ENCODE measurements at regions not wholly inside any gene's neighbourhood (a gene's known extent, or its start where the extent isn't known, plus 50 kb on each side); places are given as distances from the start of the nearest gene placed in this dataset.

DNA sequence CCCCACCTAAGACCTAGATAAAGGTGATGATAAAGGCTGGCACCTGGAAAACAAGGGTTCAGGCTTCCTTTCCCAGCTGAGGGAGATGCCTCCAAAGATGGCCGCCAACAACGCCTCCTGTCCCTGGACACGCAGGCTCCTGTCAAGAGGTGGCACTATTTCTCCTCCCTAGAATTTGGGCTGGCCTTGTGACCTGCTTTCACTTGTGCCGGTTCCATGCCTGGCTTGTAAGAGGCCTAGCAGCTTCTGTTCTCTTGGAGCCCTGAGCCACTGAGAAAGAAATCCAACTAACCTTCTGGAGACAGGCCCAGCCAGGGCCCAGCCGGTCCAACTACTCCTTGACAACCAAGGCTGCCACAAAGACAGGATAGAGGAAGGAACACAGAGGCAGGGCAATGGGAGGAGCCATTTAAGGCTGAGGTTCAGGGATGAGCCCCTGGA lies 60.2 kb upstream of the RALY start (continued):
- TF ChIP-seq ZNF614 (CRISPR knock-in tag; IDR thresholded peaks at IDR 0.05; ENCODE audit: borderline replicate concordance) (peak; percentile 69), SALL1 (CRISPR knock-in tag; IDR thresholded peaks at IDR 0.05) (peak; percentile 68), HOXA3 (CRISPR knock-in tag; IDR thresholded peaks at IDR 0.05) (peak; percentile 89), SNAI1 (CRISPR knock-in tag; IDR thresholded peaks at IDR 0.05; ENCODE audit: borderline replicate concordance) (0 out of 2 replicates have a peak, but pooled peaks have one; percentile 10), THAP11 (CRISPR knock-in tag; IDR thresholded peaks at IDR 0.05) (peak; percentile 68), MAFF (IDR thresholded peaks at IDR 0.05; ENCODE audit: low read depth, low read length) (no peak), SMAD3 (CRISPR knock-in tag; IDR thresholded peaks at IDR 0.05) (0 out of 2 replicates have a peak, but pooled peaks have one; percentile 66)
- TF ChIP-seq, protein P1, sequence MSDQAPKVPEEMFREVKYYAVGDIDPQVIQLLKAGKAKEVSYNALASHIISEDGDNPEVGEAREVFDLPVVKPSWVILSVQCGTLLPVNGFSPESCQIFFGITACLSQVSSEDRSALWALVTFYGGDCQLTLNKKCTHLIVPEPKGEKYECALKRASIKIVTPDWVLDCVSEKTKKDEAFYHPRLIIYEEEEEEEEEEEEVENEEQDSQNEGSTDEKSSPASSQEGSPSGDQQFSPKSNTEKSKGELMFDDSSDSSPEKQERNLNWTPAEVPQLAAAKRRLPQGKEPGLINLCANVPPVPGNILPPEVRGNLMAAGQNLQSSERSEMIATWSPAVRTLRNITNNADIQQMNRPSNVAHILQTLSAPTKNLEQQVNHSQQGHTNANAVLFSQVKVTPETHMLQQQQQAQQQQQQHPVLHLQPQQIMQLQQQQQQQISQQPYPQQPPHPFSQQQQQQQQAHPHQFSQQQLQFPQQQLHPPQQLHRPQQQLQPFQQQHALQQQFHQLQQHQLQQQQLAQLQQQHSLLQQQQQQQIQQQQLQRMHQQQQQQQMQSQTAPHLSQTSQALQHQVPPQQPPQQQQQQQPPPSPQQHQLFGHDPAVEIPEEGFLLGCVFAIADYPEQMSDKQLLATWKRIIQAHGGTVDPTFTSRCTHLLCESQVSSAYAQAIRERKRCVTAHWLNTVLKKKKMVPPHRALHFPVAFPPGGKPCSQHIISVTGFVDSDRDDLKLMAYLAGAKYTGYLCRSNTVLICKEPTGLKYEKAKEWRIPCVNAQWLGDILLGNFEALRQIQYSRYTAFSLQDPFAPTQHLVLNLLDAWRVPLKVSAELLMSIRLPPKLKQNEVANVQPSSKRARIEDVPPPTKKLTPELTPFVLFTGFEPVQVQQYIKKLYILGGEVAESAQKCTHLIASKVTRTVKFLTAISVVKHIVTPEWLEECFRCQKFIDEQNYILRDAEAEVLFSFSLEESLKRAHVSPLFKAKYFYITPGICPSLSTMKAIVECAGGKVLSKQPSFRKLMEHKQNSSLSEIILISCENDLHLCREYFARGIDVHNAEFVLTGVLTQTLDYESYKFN (CRISPR knock-in tag; conservative IDR thresholded peaks at IDR 0.05), result 0 out of 2 replicates have a peak, but pooled peaks have one; percentile 16
- TF ChIP-seq, protein P2, sequence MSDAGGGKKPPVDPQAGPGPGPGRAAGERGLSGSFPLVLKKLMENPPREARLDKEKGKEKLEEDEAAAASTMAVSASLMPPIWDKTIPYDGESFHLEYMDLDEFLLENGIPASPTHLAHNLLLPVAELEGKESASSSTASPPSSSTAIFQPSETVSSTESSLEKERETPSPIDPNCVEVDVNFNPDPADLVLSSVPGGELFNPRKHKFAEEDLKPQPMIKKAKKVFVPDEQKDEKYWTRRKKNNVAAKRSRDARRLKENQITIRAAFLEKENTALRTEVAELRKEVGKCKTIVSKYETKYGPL (CRISPR knock-in tag; IDR thresholded peaks at IDR 0.05), result no peak
- TF ChIP-seq, protein P3, sequence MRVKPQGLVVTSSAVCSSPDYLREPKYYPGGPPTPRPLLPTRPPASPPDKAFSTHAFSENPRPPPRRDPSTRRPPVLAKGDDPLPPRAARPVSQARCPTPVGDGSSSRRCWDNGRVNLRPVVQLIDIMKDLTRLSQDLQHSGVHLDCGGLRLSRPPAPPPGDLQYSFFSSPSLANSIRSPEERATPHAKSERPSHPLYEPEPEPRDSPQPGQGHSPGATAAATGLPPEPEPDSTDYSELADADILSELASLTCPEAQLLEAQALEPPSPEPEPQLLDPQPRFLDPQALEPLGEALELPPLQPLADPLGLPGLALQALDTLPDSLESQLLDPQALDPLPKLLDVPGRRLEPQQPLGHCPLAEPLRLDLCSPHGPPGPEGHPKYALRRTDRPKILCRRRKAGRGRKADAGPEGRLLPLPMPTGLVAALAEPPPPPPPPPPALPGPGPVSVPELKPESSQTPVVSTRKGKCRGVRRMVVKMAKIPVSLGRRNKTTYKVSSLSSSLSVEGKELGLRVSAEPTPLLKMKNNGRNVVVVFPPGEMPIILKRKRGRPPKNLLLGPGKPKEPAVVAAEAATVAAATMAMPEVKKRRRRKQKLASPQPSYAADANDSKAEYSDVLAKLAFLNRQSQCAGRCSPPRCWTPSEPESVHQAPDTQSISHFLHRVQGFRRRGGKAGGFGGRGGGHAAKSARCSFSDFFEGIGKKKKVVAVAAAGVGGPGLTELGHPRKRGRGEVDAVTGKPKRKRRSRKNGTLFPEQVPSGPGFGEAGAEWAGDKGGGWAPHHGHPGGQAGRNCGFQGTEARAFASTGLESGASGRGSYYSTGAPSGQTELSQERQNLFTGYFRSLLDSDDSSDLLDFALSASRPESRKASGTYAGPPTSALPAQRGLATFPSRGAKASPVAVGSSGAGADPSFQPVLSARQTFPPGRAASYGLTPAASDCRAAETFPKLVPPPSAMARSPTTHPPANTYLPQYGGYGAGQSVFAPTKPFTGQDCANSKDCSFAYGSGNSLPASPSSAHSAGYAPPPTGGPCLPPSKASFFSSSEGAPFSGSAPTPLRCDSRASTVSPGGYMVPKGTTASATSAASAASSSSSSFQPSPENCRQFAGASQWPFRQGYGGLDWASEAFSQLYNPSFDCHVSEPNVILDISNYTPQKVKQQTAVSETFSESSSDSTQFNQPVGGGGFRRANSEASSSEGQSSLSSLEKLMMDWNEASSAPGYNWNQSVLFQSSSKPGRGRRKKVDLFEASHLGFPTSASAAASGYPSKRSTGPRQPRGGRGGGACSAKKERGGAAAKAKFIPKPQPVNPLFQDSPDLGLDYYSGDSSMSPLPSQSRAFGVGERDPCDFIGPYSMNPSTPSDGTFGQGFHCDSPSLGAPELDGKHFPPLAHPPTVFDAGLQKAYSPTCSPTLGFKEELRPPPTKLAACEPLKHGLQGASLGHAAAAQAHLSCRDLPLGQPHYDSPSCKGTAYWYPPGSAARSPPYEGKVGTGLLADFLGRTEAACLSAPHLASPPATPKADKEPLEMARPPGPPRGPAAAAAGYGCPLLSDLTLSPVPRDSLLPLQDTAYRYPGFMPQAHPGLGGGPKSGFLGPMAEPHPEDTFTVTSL (CRISPR knock-in tag; IDR thresholded peaks at IDR 0.05; ENCODE audit: borderline replicate concordance), result no peak
- TF ChIP-seq, protein P4, sequence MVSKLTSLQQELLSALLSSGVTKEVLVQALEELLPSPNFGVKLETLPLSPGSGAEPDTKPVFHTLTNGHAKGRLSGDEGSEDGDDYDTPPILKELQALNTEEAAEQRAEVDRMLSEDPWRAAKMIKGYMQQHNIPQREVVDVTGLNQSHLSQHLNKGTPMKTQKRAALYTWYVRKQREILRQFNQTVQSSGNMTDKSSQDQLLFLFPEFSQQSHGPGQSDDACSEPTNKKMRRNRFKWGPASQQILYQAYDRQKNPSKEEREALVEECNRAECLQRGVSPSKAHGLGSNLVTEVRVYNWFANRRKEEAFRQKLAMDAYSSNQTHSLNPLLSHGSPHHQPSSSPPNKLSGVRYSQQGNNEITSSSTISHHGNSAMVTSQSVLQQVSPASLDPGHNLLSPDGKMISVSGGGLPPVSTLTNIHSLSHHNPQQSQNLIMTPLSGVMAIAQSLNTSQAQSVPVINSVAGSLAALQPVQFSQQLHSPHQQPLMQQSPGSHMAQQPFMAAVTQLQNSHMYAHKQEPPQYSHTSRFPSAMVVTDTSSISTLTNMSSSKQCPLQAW (CRISPR knock-in tag; IDR thresholded peaks at IDR 0.05), result peak; percentile 62; the same call in 1 of the 2 replicates
- TF ChIP-seq, protein P5, sequence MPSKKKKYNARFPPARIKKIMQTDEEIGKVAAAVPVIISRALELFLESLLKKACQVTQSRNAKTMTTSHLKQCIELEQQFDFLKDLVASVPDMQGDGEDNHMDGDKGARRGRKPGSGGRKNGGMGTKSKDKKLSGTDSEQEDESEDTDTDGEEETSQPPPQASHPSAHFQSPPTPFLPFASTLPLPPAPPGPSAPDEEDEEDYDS (CRISPR knock-in tag; IDR thresholded peaks at IDR 0.05), result peak; percentile 25; the same call in 1 of the 2 replicates
- TF ChIP-seq, protein P6, sequence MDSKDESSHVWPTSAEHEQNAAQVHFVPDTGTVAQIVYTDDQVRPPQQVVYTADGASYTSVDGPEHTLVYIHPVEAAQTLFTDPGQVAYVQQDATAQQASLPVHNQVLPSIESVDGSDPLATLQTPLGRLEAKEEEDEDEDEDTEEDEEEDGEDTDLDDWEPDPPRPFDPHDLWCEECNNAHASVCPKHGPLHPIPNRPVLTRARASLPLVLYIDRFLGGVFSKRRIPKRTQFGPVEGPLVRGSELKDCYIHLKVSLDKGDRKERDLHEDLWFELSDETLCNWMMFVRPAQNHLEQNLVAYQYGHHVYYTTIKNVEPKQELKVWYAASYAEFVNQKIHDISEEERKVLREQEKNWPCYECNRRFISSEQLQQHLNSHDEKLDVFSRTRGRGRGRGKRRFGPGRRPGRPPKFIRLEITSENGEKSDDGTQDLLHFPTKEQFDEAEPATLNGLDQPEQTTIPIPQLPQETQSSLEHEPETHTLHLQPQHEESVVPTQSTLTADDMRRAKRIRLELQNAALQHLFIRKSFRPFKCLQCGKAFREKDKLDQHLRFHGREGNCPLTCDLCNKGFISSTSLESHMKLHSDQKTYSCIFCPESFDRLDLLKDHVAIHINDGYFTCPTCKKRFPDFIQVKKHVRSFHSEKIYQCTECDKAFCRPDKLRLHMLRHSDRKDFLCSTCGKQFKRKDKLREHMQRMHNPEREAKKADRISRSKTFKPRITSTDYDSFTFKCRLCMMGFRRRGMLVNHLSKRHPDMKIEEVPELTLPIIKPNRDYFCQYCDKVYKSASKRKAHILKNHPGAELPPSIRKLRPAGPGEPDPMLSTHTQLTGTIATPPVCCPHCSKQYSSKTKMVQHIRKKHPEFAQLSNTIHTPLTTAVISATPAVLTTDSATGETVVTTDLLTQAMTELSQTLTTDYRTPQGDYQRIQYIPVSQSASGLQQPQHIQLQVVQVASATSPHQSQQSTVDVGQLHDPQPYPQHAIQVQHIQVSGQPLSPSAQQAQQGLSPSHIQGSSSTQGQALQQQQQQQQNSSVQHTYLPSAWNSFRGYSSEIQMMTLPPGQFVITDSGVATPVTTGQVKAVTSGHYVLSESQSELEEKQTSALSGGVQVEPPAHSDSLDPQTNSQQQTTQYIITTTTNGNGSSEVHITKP (CRISPR knock-in tag; IDR thresholded peaks at IDR 0.05; ENCODE audit: low read depth), result peak; percentile 58; the same call in 1 of the 2 replicates
